ENCODE measurements at regions not wholly inside any gene's neighbourhood (a gene's known extent, or its start where the extent isn't known, plus 50 kb on each side); places are given as distances from the start of the nearest gene placed in this dataset.

DNA sequence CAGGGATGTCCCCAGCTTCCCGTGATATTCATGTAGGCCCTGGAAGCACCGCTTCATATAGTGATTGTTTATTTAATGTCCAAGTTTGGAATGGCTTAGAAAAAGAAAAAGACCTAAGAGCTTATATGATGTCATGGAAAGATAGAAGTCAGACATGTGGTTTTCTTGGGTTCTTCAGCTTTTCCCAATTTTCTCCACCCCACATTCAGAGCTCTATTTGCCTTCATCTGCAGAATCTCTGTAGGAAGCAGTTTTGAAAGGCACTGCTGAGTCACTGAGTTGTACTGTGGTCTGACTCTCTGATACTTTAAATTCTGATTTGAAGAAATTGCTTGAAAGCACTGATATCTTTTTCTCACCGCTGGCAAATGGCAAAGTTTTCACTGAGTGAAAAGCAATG is 120.6 kb upstream of the EDNRA start:
- TF ChIP-seq EP300 (IDR thresholded peaks at IDR 0.05; ENCODE audit: low read depth) (no peak), CTCF (IDR thresholded peaks at IDR 0.05) (no peak), POLR2AphosphoS5 (IDR thresholded peaks at IDR 0.05) (no peak), POLR2A (IDR thresholded peaks at IDR 0.05) (no peak)
